HG02571 (cell line): ENCODE measurements at regions not wholly inside any gene's neighbourhood (a gene's known extent, or its start where the extent isn't known, plus 50 kb on each side); places are given as distances from the start of the nearest gene placed in this dataset.

ENCODE experiments used
- ATAC-seq: cut with Tn5 transposase; IDR thresholded peaks from one replicate; pipeline ENCODE4 v1.9.1; 2021; ENCODE audit warnings: mild to moderate bottlenecking, moderate library complexity; ENCODE audit not compliant: unreplicated experiment

GRCh38 chr5:58040846-58041245, 419.0 kb downstream of the PLK2 start:
- no peak for ATAC-seq

GRCh38 chr5:58040044-58040443, 419.8 kb downstream of the PLK2 start:
- no peak for ATAC-seq

- no peak for ATAC-seq
Observed at GRCh38 chr5:58037899-58038298, 422.0 kb downstream of the PLK2 start.

GRCh38 chr5:58025809-58026208, 434.1 kb downstream of the PLK2 start:
- no peak for ATAC-seq

GRCh38 chr5:58024151-58024550, 435.7 kb downstream of the PLK2 start:
- ATAC-seq: no peak

GRCh38 chr5:58022055-58022454, 437.8 kb downstream of the PLK2 start:
- no peak for ATAC-seq

- no peak for ATAC-seq
Observed at GRCh38 chr5:58021466-58021865, 438.4 kb downstream of the PLK2 start.

GRCh38 chr5:58019614-58020013, 440.3 kb downstream of the PLK2 start:
- ATAC-seq: no peak

- no peak for ATAC-seq
Observed at GRCh38 chr5:58018016-58018415, 441.9 kb downstream of the PLK2 start.

- ATAC-seq: no peak
Observed at GRCh38 chr5:58016877-58017276, 443.0 kb downstream of the PLK2 start.

GRCh38 chr5:58016358-58016757, 443.5 kb downstream of the PLK2 start:
- ATAC-seq: no peak

- no peak for ATAC-seq
Observed at GRCh38 chr5:58015175-58015574, 444.7 kb downstream of the PLK2 start.

- no peak for ATAC-seq
Observed at GRCh38 chr5:58013542-58014258, 446.2 kb downstream of the PLK2 start.

- no peak for ATAC-seq
Observed at GRCh38 chr5:58012801-58013315, 447.0 kb downstream of the PLK2 start.

GRCh38 chr5:58012102-58012501, 447.8 kb downstream of the PLK2 start:
- no peak for ATAC-seq

- ATAC-seq: no peak
Observed at GRCh38 chr5:58011301-58011700, 448.6 kb downstream of the PLK2 start.

GRCh38 chr5:58009754-58010153, 450.1 kb downstream of the PLK2 start:
- no peak for ATAC-seq

GRCh38 chr5:58002323-58002722, 457.6 kb downstream of the PLK2 start:
- ATAC-seq: no peak

GRCh38 chr5:57993866-57994265, 466.0 kb downstream of the PLK2 start:
- no peak for ATAC-seq

- ATAC-seq: no peak
Observed at GRCh38 chr5:57989378-57989777, 470.5 kb downstream of the PLK2 start.

- ATAC-seq: no peak
Observed at GRCh38 chr5:57988813-57989212, 471.1 kb downstream of the PLK2 start.

- no peak for ATAC-seq
Observed at GRCh38 chr5:57987552-57987951, 472.3 kb downstream of the PLK2 start.

GRCh38 chr5:57986761-57987341, 473.0 kb downstream of the PLK2 start:
- ATAC-seq: no peak
